ENCODE measurements at regions not wholly inside any gene's neighbourhood (a gene's known extent, or its start where the extent isn't known, plus 50 kb on each side); places are given as distances from the start of the nearest gene placed in this dataset.

- Histone ChIP-seq H2AFZ (ENCODE audit: low read depth, low read length) (no peak overlapping the region), H3K4me2 (ENCODE audit: insufficient read depth, low read length) (no peak overlapping the region), H3K36me3 (ENCODE audit: control insufficient read depth in 2 of 2, extremely low read depth in 1 of 2, insufficient read depth in 2 of 2, low read length in 2 of 2) (no peaks in the 10 kb centered on the region), H3K4me1 (ENCODE audit: control insufficient read depth, extremely low read depth, insufficient read depth, low read length) (no peaks in the 10 kb centered on the region), H3K9ac (replicated peaks; ENCODE audit: extremely low read depth, insufficient read depth, low read length) (no peak overlapping the region), H3K27ac (ENCODE audit: insufficient read depth, low read depth, low read length) (no peak overlapping the region), H3K4me3 (replicated peaks in 1 of 3; ENCODE audit: insufficient read depth in 1 of 3, low read depth in 1 of 3, low read length in 3 of 3) (no peak overlapping the region), H4K20me1 (replicated peaks; ENCODE audit: control insufficient read depth, extremely low read depth, insufficient read depth, low read length) (no peaks in the 10 kb centered on the region), H3K9me1 (replicated peaks; ENCODE audit: control insufficient read depth, extremely low read depth, insufficient read depth, low read length) (no peaks in the 10 kb centered on the region), H3K9me3 (replicated peaks; ENCODE audit: control insufficient read depth, insufficient read depth, low read length) (no peaks in the 10 kb centered on the region), H3K79me2 (ENCODE audit: control insufficient read depth, insufficient read depth, low read length) (no peaks in the 10 kb centered on the region), H3K27me3 (ENCODE audit: control insufficient read depth in 2 of 2, insufficient read depth in 2 of 2, low read length in 2 of 2) (no peaks in the 10 kb centered on the region)
- FAIRE-seq, result no peak
- no peak for TF ChIP-seq CTCF (IDR thresholded peaks at IDR 0.05; ENCODE audit: extremely low read depth in 1 of 2, insufficient read depth in 1 of 2, low read depth in 1 of 2, low read length in 2 of 2)
- TF ChIP-seq MYC (IDR thresholded peaks at IDR 0.05; ENCODE audit: low read depth, low read length), result no peak
- TF ChIP-seq MAX (IDR thresholded peaks at IDR 0.05; ENCODE audit: insufficient read depth, insufficient read length), result no peak
- no peak for TF ChIP-seq GATA2 (IDR thresholded peaks at IDR 0.05; ENCODE audit: insufficient read depth, insufficient read length, low read depth, low read length)
- TF ChIP-seq EZH2 (IDR thresholded peaks at IDR 0.05; ENCODE audit: borderline replicate concordance, low read depth, low read length, severe bottlenecking), result no peak
- no peak for TF ChIP-seq FOS (IDR thresholded peaks at IDR 0.05; ENCODE audit: borderline replicate concordance, insufficient read depth, low read length)
- TF ChIP-seq JUN (IDR thresholded peaks at IDR 0.05; ENCODE audit: borderline replicate concordance, insufficient read depth, insufficient read length, low read depth), result no peak
- no peak for TF ChIP-seq POLR2AphosphoS5 (IDR thresholded peaks at IDR 0.05; ENCODE audit: insufficient read depth, low read depth, low read length)
- no peak for TF ChIP-seq POLR2A (IDR thresholded peaks at IDR 0.05; ENCODE audit: low read depth, low read length)
- intact Hi-C loops (cut with micrococcal nuclease), result no loop called here
- dilution Hi-C loops (cut with MboI; ENCODE audit: extremely low pct_ligation_motif_present, low sequenced_read_pairs), result no loop called here
- BruUV-seq (replicated peaks), result no TSS peak
- POLR2A ChIA-PET, result no interaction called here
- CTCF ChIA-PET, result no interaction called here
- DNase-seq (ENCODE audit: low read depth, low spot score), result no peak
Observed at GRCh38 chr2:142416996-142417395, 286.2 kb upstream of the LRP1B start.

Measured in endothelial cell of umbilical vein (primary cell).